Fibroblast of lung (primary cell): ENCODE measurements at regions not wholly inside any gene's neighbourhood (a gene's known extent, or its start where the extent isn't known, plus 50 kb on each side); places are given as distances from the start of the nearest gene placed in this dataset.

ENCODE experiments used
- EZH2 ChIP-seq: IDR thresholded peaks from 2 replicates; pipeline ENCODE4 v1.5.1; 2012; ENCODE audit warnings: low read length, control low read depth, mild to moderate bottlenecking; ENCODE audit errors: missing control alignments
- TF ChIP-seq, protein P1 (sequence below), 2 donors: IDR thresholded peaks in 1 of 2; conservative IDR thresholded peaks in 1 of 2; 1 replicate in 1 of 2; 2 replicates in 1 of 2; pipeline ENCODE4 v1.5.1; 2011 to 2012; ENCODE audit warnings: low read length in 2 of 2, control low read depth in 1 of 2, inconsistent platforms in 1 of 2, low read depth in 1 of 2, mild to moderate bottlenecking in 1 of 2

DNA sequence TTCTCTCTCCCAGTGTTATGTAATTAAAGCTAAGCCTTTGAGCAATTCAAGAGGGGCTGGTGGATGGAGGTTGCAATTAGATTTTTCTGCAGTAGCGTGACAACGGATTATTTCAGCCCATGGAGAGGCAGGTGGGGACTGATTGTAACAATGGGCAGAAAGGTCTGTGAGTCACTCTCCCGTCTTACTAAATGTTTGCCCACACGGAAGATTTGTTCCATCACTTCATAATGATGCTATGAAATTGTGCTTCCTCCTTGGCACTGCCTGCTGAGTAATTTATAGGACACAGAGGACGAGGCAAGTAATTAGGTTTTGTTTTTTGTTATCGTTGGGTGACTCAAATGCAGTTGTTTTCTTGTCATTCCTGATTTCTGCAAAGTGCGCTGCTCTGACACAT lies 594.5 kb upstream of the DPP6 start:
- TF ChIP-seq, protein P1, sequence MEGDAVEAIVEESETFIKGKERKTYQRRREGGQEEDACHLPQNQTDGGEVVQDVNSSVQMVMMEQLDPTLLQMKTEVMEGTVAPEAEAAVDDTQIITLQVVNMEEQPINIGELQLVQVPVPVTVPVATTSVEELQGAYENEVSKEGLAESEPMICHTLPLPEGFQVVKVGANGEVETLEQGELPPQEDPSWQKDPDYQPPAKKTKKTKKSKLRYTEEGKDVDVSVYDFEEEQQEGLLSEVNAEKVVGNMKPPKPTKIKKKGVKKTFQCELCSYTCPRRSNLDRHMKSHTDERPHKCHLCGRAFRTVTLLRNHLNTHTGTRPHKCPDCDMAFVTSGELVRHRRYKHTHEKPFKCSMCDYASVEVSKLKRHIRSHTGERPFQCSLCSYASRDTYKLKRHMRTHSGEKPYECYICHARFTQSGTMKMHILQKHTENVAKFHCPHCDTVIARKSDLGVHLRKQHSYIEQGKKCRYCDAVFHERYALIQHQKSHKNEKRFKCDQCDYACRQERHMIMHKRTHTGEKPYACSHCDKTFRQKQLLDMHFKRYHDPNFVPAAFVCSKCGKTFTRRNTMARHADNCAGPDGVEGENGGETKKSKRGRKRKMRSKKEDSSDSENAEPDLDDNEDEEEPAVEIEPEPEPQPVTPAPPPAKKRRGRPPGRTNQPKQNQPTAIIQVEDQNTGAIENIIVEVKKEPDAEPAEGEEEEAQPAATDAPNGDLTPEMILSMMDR (conservative IDR thresholded peaks at IDR 0.05 in 1 of 2, IDR thresholded peaks at IDR 0.05 in 1 of 2; ENCODE audit: low read depth in 1 of 2, low read length in 2 of 2), result no peak
- TF ChIP-seq EZH2, result no peak
